GM03348 (cell line): ENCODE measurements at regions not wholly inside any gene's neighbourhood (a gene's known extent, or its start where the extent isn't known, plus 50 kb on each side); places are given as distances from the start of the nearest gene placed in this dataset.
A peak's percentile ranks its signal among the peaks of the same experiment; 100 is the strongest.
"Not testable (repeated sequence)": the region's sequence is repeated elsewhere in the genome, so short reads cannot be mapped to it uniquely, and the experiment has no call there.

ENCODE experiments used
- DNase-seq: peaks from one replicate; pipeline ENCODE4 v3.0.0; 2012; ENCODE audit warnings: low spot score

GRCh38 chr2:11922294-11922693, 175.9 kb downstream of the LPIN1 start:
- DNase-seq: no peak

GRCh38 chr2:11923935-11924334, 177.5 kb downstream of the LPIN1 start:
- no peak for DNase-seq

- no peak for DNase-seq
Measured at GRCh38 chr2:11925295-11926066, 179.0 kb downstream of the LPIN1 start.

GRCh38 chr2:11930211-11930761, 183.9 kb downstream of the LPIN1 start:
- no peak for DNase-seq

GRCh38 chr2:11932048-11932512, 185.6 kb downstream of the LPIN1 start:
- no peak for DNase-seq

GRCh38 chr2:11932962-11933361, 186.5 kb downstream of the LPIN1 start:
- DNase-seq: no peak

- no peak for DNase-seq
Measured at GRCh38 chr2:11933854-11934253, 187.4 kb downstream of the LPIN1 start.

- no peak for DNase-seq
Measured at GRCh38 chr2:11936761-11937160, 190.3 kb downstream of the LPIN1 start.

GRCh38 chr2:11938196-11938595, 191.8 kb downstream of the LPIN1 start:
- DNase-seq: peak; percentile 27

- no peak for DNase-seq
Measured at GRCh38 chr2:11939523-11939922, 193.1 kb downstream of the LPIN1 start.

GRCh38 chr2:11940121-11940743, 193.8 kb downstream of the LPIN1 start:
- no peak for DNase-seq

- DNase-seq: no peak
Measured at GRCh38 chr2:11940799-11941198, 194.4 kb downstream of the LPIN1 start.

GRCh38 chr2:11941201-11942177, 195.1 kb downstream of the LPIN1 start:
- no peak for DNase-seq

- no peak for DNase-seq
Measured at GRCh38 chr2:11942178-11942569, 195.7 kb downstream of the LPIN1 start.

GRCh38 chr2:11944311-11944710, 197.9 kb downstream of the LPIN1 start:
- DNase-seq: no peak

- DNase-seq: no peak
Measured at GRCh38 chr2:11945139-11946126, 199.0 kb downstream of the LPIN1 start.

- DNase-seq: no peak
Measured at GRCh38 chr2:11947956-11948355, 201.5 kb downstream of the LPIN1 start.

GRCh38 chr2:11949732-11950523, 203.5 kb downstream of the LPIN1 start:
- DNase-seq: no peak

GRCh38 chr2:11950896-11951295, 204.5 kb downstream of the LPIN1 start:
- DNase-seq: no peak

GRCh38 chr2:11951492-11951891, 205.1 kb downstream of the LPIN1 start:
- DNase-seq: not testable (repeated sequence)
